Body of pancreas (tissue), 4 donors: ENCODE measurements at regions not wholly inside any gene's neighbourhood (a gene's known extent, or its start where the extent isn't known, plus 50 kb on each side); places are given as distances from the start of the nearest gene placed in this dataset.

Source experiments
- ATAC-seq: fragments of 150-250 bp; one replicate; pipeline ENCODE4 v1.9.1; 2016
- DNase-seq, 4 donors: peaks; one replicate each; pipeline ENCODE4 v3.0.0-alpha.2; 2019
- H3K27ac ChIP-seq, 4 donors: fragments of 200-600 bp; sonication (generic); 1 replicate in 3 of 4; 2 replicates in 1 of 4; pipeline versions ENCODE4 v1.5.1 to v1.6.1; 2016 to 2019; ENCODE audit warnings: mild to moderate bottlenecking in 1 of 4, mixed read lengths in 1 of 4, moderate library complexity in 1 of 4
- H3K27me3 ChIP-seq, 2 donors: fragments of 200-600 bp; sonication (generic); one replicate each; pipeline ENCODE4 v1.6.0; 2016; ENCODE audit warnings: mild to moderate bottlenecking in 1 of 2
- H3K36me3 ChIP-seq, 2 donors: fragments of 200-600 bp; sonication (generic); replicated peaks in 1 of 2; 2 replicates each; pipeline ENCODE4 v1.5.1; 2016; ENCODE audit warnings: low read depth in 2 of 2; ENCODE audit not compliant: insufficient read depth in 1 of 2
- H3K4me1 ChIP-seq: fragments of 200-600 bp; sonication (generic); one replicate; pipeline ENCODE4 v1.6.0; 2016
- H3K4me3 ChIP-seq, 2 donors: fragments of 200-600 bp; sonication (generic); 1 replicate in 1 of 2; 2 replicates in 1 of 2; pipeline ENCODE4 v1.5.1; 2016 to 2019
- H3K9me3 ChIP-seq, 3 donors: fragments of 200-600 bp; sonication (generic); 1 replicate in 2 of 3; 2 replicates in 1 of 3; pipeline ENCODE4 v1.5.1; 2016
- POLR2A ChIP-seq, 3 donors: fragments of 450-650 bp; IDR thresholded peaks; one replicate each; pipeline ENCODE4 v1.6.1; 2016; ENCODE audit warnings: antibody characterized with exemption in 3 of 3, mild to moderate bottlenecking in 2 of 3
- WGBS, 2 donors: methylation state at CpG; one replicate each; pipeline ENCODE4 v1.1.5; 2017; 5-methylcytosine and 5-hydroxymethylcytosine counted together
- intact Hi-C: fragments of 100-400 bp; cut with DNase I; formaldehyde crosslinking; loops from one replicate; pipeline ENCODE4 v1.15.1; 2023
- TF ChIP-seq, protein P1 (sequence below), 7 experiments: fragments of 450-650 bp in 4 of 7; fragments of 200-600 bp in 3 of 7; sonication (generic) in 3 of 7; IDR thresholded peaks; one replicate each; pipeline ENCODE4 v1.5.1; 2016 to 2019; ENCODE audit warnings: antibody characterized with exemption in 7 of 7

GRCh38 chr14:61103541-61104339, 122.7 kb downstream of the SLC38A6 start:
- no peak overlapping the region for H3K4me3 ChIP-seq
- TF ChIP-seq, protein P1, sequence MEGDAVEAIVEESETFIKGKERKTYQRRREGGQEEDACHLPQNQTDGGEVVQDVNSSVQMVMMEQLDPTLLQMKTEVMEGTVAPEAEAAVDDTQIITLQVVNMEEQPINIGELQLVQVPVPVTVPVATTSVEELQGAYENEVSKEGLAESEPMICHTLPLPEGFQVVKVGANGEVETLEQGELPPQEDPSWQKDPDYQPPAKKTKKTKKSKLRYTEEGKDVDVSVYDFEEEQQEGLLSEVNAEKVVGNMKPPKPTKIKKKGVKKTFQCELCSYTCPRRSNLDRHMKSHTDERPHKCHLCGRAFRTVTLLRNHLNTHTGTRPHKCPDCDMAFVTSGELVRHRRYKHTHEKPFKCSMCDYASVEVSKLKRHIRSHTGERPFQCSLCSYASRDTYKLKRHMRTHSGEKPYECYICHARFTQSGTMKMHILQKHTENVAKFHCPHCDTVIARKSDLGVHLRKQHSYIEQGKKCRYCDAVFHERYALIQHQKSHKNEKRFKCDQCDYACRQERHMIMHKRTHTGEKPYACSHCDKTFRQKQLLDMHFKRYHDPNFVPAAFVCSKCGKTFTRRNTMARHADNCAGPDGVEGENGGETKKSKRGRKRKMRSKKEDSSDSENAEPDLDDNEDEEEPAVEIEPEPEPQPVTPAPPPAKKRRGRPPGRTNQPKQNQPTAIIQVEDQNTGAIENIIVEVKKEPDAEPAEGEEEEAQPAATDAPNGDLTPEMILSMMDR (IDR thresholded peaks at IDR 0.05) = no peak
- TF ChIP-seq POLR2A (IDR thresholded peaks at IDR 0.05) = no peak
- no peaks in the 10 kb centered on the region for H3K36me3 ChIP-seq
- H3K4me1 ChIP-seq = no peaks in the 10 kb centered on the region
- DNase-seq (peak in 2 of 4 donors; percentile 17 to 52), ATAC-seq (peak; percentile 59)
- peak overlapping the region in 1 of 4 donors; percentile 40 for H3K27ac ChIP-seq
- no peaks in the 10 kb centered on the region for H3K9me3 ChIP-seq
- H3K27me3 ChIP-seq = no peaks in the 10 kb centered on the region
- intact Hi-C loops = no loop called here
- WGBS, 2 donors = 64 to 74% methylated on average over 11 of the region's 11 CpGs

DNA sequence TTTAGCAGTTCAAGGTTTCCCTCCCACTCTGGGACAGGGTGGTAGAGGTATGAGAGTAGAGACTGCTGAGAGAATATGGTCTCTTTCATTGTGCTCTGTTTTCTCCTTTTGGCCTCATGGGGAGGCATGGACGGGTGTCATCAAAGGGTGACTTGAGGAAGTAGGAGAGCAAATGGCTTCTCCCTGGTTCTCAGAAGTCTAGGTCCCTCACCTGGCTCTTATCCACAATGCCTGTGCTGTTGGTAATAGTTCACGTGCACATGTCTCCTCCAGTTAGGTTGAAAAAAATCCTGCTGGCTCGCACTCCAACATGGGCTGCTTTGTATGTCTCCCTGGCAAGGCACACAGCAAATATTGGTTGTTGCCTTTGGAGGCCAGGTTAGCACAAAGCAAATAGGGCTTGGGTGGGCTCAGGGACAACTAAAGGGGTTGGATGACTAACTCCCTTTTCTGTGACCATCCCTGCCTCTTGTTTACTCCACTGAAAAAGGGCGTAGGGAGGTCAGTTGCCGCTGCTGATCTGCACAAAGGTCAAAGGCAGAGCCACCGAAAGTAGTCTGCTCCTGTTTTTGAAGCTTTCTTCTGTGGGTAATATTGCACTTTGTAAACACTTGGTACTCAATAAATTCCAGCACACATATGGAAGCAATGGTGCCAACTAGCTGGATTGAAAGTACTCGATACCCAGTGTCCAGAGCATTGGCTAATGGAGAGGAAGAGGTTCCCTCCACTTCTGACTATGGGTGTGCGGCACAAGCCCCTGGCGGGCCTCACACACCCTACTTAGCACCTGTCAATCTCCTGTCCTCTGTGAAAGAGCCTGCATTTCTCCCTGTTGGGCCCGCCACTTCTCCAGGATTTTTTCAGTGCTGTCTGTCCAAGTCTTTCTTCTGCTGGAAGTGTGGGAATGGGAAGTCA, 121.8 kb downstream of the SLC38A6 start:
- 77 to 79% methylated on average over 10 of the region's 10 CpGs for whole genome bisulfite sequencing, 2 donors
- DNase-seq = peak in 1 of 4 donors; percentile 29
- intact Hi-C loops = no loop called here
- H3K4me1 ChIP-seq = no peaks in the 10 kb centered on the region
- no peak overlapping the region for H3K4me3 ChIP-seq
- peak overlapping the region in 1 of 4 donors; percentile 40 for H3K27ac ChIP-seq
- no peaks in the 10 kb centered on the region for H3K27me3 ChIP-seq
- ATAC-seq = no peak
- TF ChIP-seq POLR2A (IDR thresholded peaks at IDR 0.05) = no peak
- TF ChIP-seq, protein P1 (IDR thresholded peaks at IDR 0.05) = no peak
- no peaks in the 10 kb centered on the region for H3K36me3 ChIP-seq
- no peaks in the 10 kb centered on the region for H3K9me3 ChIP-seq
